ENCODE measurements at regions not wholly inside any gene's neighbourhood (a gene's known extent, or its start where the extent isn't known, plus 50 kb on each side); places are given as distances from the start of the nearest gene placed in this dataset.

DNA sequence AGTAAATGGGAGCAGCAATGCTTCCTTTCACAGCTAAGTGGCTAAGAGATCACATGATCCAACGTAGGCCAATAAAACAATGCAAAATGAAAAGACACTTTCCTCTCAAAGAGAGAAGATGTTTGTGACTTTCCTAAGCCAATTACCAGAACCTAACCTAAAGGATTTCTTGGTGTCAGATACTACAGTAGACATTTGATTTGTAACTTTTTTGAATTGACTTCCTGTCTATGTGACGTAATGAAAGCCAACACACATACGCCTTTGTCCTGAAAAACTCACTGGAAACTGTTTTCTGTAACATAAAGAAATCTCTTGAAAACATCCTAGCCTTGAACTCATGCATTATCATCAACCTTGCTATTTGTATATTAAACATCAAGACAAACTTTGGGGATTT, 417.1 kb downstream of the GPAM start:
- H3K27me3 Mint-ChIP-seq, result no peaks in the 10 kb centered on the region
- H3K36me3 ChIP-seq (replicated peaks in 1 of 2; ENCODE audit: control extremely low read depth in 1 of 2, control insufficient read depth in 1 of 2, extremely low read depth in 1 of 2, insufficient read depth in 2 of 2, low read length in 1 of 2), result no peaks in the 10 kb centered on the region
- TF ChIP-seq EZH2 (IDR thresholded peaks at IDR 0.05; ENCODE audit: borderline replicate concordance, insufficient read depth, low read depth, low read length, poor library complexity, severe bottlenecking), result no peak
- H3K4me3 Mint-ChIP-seq, result no peak overlapping the region
- no peak overlapping the region for H3K27ac Mint-ChIP-seq
- no peaks in the 10 kb centered on the region for H4K20me1 ChIP-seq (ENCODE audit: control insufficient read depth, insufficient read depth, low read length, poor library complexity, severe bottlenecking)
- CTCF ChIA-PET, result no interaction called here
- H3K27me3 ChIP-seq (replicated peaks in 1 of 4; ENCODE audit: control extremely low read depth in 1 of 4, control insufficient read depth in 3 of 4, insufficient read depth in 4 of 4, low read length in 3 of 4), result no peaks in the 10 kb centered on the region
- POLR2A ChIA-PET, result no interaction called here
- WGBS (ENCODE audit: insufficient coverage), result no CpG with 5 or more reads among the region's 3 CpGs
- H2AFZ ChIP-seq (ENCODE audit: insufficient read depth, low read depth, low read length, poor library complexity, severe bottlenecking), result no peak overlapping the region
- H3K4me1 ChIP-seq (ENCODE audit: control insufficient read depth in 2 of 2, insufficient read depth in 2 of 2, low read length in 2 of 2), result no peaks in the 10 kb centered on the region
- DNase-seq, result no peak
- H3K4me3 ChIP-seq (ENCODE audit: control extremely low read depth in 1 of 5, extremely low read depth in 1 of 5, insufficient read depth in 1 of 5, low read depth in 2 of 5, low read length in 4 of 5), result no peak overlapping the region
- H3K4me2 ChIP-seq (replicated peaks; ENCODE audit: low read depth, low read length, poor library complexity, severe bottlenecking), result no peak overlapping the region
- intact Hi-C loops (cut with micrococcal nuclease), result no loop called here
- H3K9ac ChIP-seq (ENCODE audit: low read length), result no peak overlapping the region
- H3K9me3 Mint-ChIP-seq (ENCODE audit: insufficient read depth), result no peaks in the 10 kb centered on the region
- H3K79me2 ChIP-seq (ENCODE audit: control insufficient read depth, insufficient read depth, low read length), result no peaks in the 10 kb centered on the region
- H3K27ac ChIP-seq (ENCODE audit: low read length in 2 of 2), result no peak overlapping the region
- H3K4me1 Mint-ChIP-seq, result no peaks in the 10 kb centered on the region
- no peak for ATAC-seq (ENCODE audit: low read depth)
- H3K9me3 ChIP-seq (ENCODE audit: control extremely low read depth in 1 of 3, control insufficient read depth in 2 of 3, insufficient read depth in 1 of 3, low read length in 2 of 3), result no peaks in the 10 kb centered on the region

DNA sequence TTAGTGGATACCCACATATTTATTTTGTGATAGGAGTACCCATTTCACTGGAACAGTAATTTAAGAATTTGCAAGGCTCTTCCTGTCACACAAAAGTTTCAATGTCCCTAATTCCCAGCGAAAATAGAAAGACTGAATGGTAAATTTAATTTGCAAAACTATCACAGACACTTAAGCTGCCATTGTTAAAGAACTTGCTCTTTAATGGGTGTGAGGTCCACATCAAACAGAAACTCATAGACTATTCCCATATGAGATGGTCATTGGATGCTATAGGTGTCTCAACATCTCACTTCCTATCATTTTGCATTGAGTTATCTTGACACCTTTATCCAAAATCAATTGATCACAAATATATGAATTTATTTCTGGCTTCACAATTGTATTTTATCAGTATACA, 415.9 kb downstream of the GPAM start:
- Histone ChIP-seq H2AFZ (ENCODE audit: insufficient read depth, low read depth, low read length, poor library complexity, severe bottlenecking) (no peak overlapping the region), H3K27ac (ENCODE audit: low read length in 2 of 2) (no peak overlapping the region), H3K4me2 (replicated peaks; ENCODE audit: low read depth, low read length, poor library complexity, severe bottlenecking) (no peak overlapping the region), H3K4me1 (ENCODE audit: control insufficient read depth in 2 of 2, insufficient read depth in 2 of 2, low read length in 2 of 2) (no peaks in the 10 kb centered on the region), H3K36me3 (replicated peaks in 1 of 2; ENCODE audit: control extremely low read depth in 1 of 2, control insufficient read depth in 1 of 2, extremely low read depth in 1 of 2, insufficient read depth in 2 of 2, low read length in 1 of 2) (no peaks in the 10 kb centered on the region), H3K4me3 (ENCODE audit: control extremely low read depth in 1 of 5, extremely low read depth in 1 of 5, insufficient read depth in 1 of 5, low read depth in 2 of 5, low read length in 4 of 5) (no peak overlapping the region), H4K20me1 (ENCODE audit: control insufficient read depth, insufficient read depth, low read length, poor library complexity, severe bottlenecking) (no peaks in the 10 kb centered on the region), H3K79me2 (ENCODE audit: control insufficient read depth, insufficient read depth, low read length) (no peaks in the 10 kb centered on the region), H3K9me3 (ENCODE audit: control extremely low read depth in 1 of 3, control insufficient read depth in 2 of 3, insufficient read depth in 1 of 3, low read length in 2 of 3) (no peaks in the 10 kb centered on the region), H3K9ac (ENCODE audit: low read length) (no peak overlapping the region), H3K27me3 (replicated peaks in 1 of 4; ENCODE audit: control extremely low read depth in 1 of 4, control insufficient read depth in 3 of 4, insufficient read depth in 4 of 4, low read length in 3 of 4) (no peaks in the 10 kb centered on the region)
- CTCF ChIA-PET, result no interaction called here
- POLR2A ChIA-PET, result no interaction called here
- TF ChIP-seq CTCF (IDR thresholded peaks at IDR 0.05), result no peak
- no peak for TF ChIP-seq EZH2 (IDR thresholded peaks at IDR 0.05; ENCODE audit: borderline replicate concordance, insufficient read depth, low read depth, low read length, poor library complexity, severe bottlenecking)
- H3K4me3 Mint-ChIP-seq, result no peak overlapping the region
- H3K27ac Mint-ChIP-seq, result no peak overlapping the region
- DNase-seq (no peak), ATAC-seq (ENCODE audit: low read depth) (no peak)
- no peaks in the 10 kb centered on the region for H3K9me3 Mint-ChIP-seq (ENCODE audit: insufficient read depth)
- intact Hi-C loops (cut with micrococcal nuclease), result no loop called here
- no CpG with 5 or more reads among the region's 1 CpG for WGBS (ENCODE audit: insufficient coverage)
- no peaks in the 10 kb centered on the region for H3K27me3 Mint-ChIP-seq
- H3K4me1 Mint-ChIP-seq, result no peaks in the 10 kb centered on the region
